Lower lobe of right lung (tissue), 2 donors: ENCODE measurements at regions not wholly inside any gene's neighbourhood (a gene's known extent, or its start where the extent isn't known, plus 50 kb on each side); places are given as distances from the start of the nearest gene placed in this dataset.

Experiments
- ATAC-seq, 2 donors: fragments of 200-7000 bp; cut with Tn5 transposase; one replicate each; pipeline ENCODE4 v1.9.1; 2020 to 2022; ENCODE audit warnings: mild to moderate bottlenecking in 2 of 2, moderate library complexity in 2 of 2
- DNase-seq: peaks from one replicate; pipeline ENCODE4 v3.0.0-alpha.2; 2020
- H3K27ac ChIP-seq: fragments of 200-600 bp; one replicate; pipeline ENCODE4 v1.8.0; 2022
- H3K27me3 ChIP-seq: fragments of 200-600 bp; one replicate; pipeline ENCODE4 v1.8.0; 2022; ENCODE audit warnings: low read depth
- H3K36me3 ChIP-seq: fragments of 200-600 bp; one replicate; pipeline ENCODE4 v1.8.0; 2022; ENCODE audit warnings: mild to moderate bottlenecking
- H3K4me1 ChIP-seq: fragments of 200-600 bp; one replicate; pipeline ENCODE4 v1.8.0; 2022
- H3K4me3 ChIP-seq: fragments of 200-600 bp; one replicate; pipeline ENCODE4 v1.8.0; 2022; ENCODE audit warnings: mild to moderate bottlenecking
- H3K9me3 ChIP-seq: fragments of 200-600 bp; one replicate; pipeline ENCODE4 v1.8.0; 2022
- intact Hi-C: fragments of 100-400 bp; cut with DNase I; formaldehyde crosslinking; loops from one replicate; pipeline ENCODE4 v1.11.0; 2022
- TF ChIP-seq, protein P1 (sequence below): fragments of 200-600 bp; IDR thresholded peaks from one replicate; pipeline ENCODE4 v1.8.0; 2022; ENCODE audit warnings: antibody characterized with exemption, mild to moderate bottlenecking
- donor health status: DM: no; HTN: yes; CAD: no; lungs with severe emphysema.

DNA sequence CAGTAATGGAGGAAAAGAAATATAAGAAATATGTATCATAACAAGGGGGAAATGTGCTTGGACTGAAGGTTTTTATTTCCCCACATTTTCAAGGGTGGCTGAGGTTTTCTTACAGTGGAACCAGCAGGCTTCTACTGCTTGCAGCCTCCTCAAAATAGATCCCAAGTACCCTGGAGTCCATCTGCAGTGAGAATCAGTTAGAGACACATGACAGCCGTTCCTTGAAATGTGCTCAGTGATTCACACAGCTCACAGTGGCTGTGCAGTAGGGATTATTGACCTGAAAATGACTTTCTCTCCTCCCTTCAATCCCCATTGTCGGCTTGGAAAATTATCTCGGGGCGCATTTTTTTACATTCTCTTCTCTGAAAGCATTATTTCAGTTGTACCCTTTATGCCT is 832.0 kb downstream of the TLR4 start:
- Histone ChIP-seq H3K36me3 (no peaks in the 10 kb centered on the region), H3K4me3 (no peak overlapping the region), H3K9me3 (no peaks in the 10 kb centered on the region), H3K4me1 (no peaks in the 10 kb centered on the region), H3K27ac (no peak overlapping the region), H3K27me3 (no peaks in the 10 kb centered on the region)
- ATAC-seq (no peak), DNase-seq (no peak)
- intact Hi-C loops = no loop called here
- TF ChIP-seq, protein P1, sequence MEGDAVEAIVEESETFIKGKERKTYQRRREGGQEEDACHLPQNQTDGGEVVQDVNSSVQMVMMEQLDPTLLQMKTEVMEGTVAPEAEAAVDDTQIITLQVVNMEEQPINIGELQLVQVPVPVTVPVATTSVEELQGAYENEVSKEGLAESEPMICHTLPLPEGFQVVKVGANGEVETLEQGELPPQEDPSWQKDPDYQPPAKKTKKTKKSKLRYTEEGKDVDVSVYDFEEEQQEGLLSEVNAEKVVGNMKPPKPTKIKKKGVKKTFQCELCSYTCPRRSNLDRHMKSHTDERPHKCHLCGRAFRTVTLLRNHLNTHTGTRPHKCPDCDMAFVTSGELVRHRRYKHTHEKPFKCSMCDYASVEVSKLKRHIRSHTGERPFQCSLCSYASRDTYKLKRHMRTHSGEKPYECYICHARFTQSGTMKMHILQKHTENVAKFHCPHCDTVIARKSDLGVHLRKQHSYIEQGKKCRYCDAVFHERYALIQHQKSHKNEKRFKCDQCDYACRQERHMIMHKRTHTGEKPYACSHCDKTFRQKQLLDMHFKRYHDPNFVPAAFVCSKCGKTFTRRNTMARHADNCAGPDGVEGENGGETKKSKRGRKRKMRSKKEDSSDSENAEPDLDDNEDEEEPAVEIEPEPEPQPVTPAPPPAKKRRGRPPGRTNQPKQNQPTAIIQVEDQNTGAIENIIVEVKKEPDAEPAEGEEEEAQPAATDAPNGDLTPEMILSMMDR = no peak

GRCh38 chr9:118538959-118539358 is 830.3 kb downstream of the BRINP1 start:
- Histone ChIP-seq H3K27ac (no peak overlapping the region), H3K4me1 (no peaks in the 10 kb centered on the region), H3K4me3 (no peak overlapping the region), H3K27me3 (no peaks in the 10 kb centered on the region), H3K9me3 (no peaks in the 10 kb centered on the region), H3K36me3 (no peaks in the 10 kb centered on the region)
- no peak for DNase-seq
- TF ChIP-seq, protein P1 = no peak
- no peak for ATAC-seq
- intact Hi-C loops = no loop called here

- DNase-seq (no peak), ATAC-seq (no peak)
- Histone ChIP-seq H3K27me3 (no peaks in the 10 kb centered on the region), H3K4me3 (no peak overlapping the region), H3K4me1 (no peaks in the 10 kb centered on the region), H3K36me3 (no peaks in the 10 kb centered on the region), H3K27ac (no peak overlapping the region), H3K9me3 (no peaks in the 10 kb centered on the region)
- TF ChIP-seq, protein P1 = no peak
- intact Hi-C loops = no loop called here
Observed at GRCh38 chr9:118553465-118553864, 815.8 kb downstream of the BRINP1 start.

- intact Hi-C loops = no loop called here
- H3K27me3 ChIP-seq = no peaks in the 10 kb centered on the region
- ATAC-seq (no peak), DNase-seq (no peak)
- no peaks in the 10 kb centered on the region for H3K9me3 ChIP-seq
- H3K4me3 ChIP-seq = no peak overlapping the region
- H3K27ac ChIP-seq = no peak overlapping the region
- H3K36me3 ChIP-seq = no peaks in the 10 kb centered on the region
- TF ChIP-seq, protein P1 = no peak
- H3K4me1 ChIP-seq = no peaks in the 10 kb centered on the region
Observed at GRCh38 chr9:118554987-118555386, 814.2 kb downstream of the BRINP1 start.

DNA sequence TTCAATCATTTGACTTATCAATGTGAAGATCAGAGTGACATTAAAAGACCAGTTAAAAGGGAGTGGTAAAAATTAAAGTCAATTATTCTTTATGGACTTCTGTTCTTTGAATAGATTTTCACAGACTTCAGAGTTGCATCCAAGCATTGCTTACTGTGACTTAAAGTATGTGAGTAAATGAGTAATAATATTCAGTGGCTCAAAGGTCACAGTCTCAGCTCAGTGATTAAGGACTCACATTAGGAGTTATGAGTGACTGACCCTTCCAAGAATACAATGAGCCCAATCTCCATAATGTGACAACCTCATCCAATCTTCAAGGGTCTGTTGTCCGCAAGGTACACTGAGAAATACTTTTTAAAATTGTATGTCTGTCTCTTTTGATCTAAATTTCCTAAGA is 811.2 kb downstream of the BRINP1 start:
- Histone ChIP-seq H3K4me1 (no peaks in the 10 kb centered on the region), H3K27ac (no peak overlapping the region), H3K27me3 (no peaks in the 10 kb centered on the region), H3K9me3 (no peaks in the 10 kb centered on the region), H3K36me3 (no peaks in the 10 kb centered on the region), H3K4me3 (no peak overlapping the region)
- no peak for DNase-seq
- TF ChIP-seq, protein P1 = no peak
- intact Hi-C loops = no loop called here
- ATAC-seq = no peak

DNA sequence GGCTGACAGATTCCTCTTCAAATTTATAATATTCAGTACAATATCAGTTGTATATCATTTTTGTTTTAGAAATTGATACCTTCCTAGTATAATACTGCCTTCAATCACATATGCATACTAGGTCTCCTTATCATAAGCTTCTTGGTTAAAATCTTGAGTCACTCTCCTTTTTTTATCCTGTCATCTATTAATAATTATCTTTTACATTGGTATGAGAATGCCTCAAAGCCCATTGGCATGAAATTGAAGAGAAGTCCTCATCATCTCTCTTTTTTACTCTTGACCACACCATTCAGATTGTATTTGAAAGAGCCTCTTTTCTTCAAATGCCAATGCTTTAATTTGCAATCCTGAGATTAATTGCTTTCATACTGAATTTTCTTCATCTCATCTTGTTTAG is 810.3 kb downstream of the BRINP1 start:
- Histone ChIP-seq H3K27me3 (no peaks in the 10 kb centered on the region), H3K4me1 (no peaks in the 10 kb centered on the region), H3K27ac (no peak overlapping the region), H3K4me3 (no peak overlapping the region), H3K36me3 (no peaks in the 10 kb centered on the region), H3K9me3 (no peaks in the 10 kb centered on the region)
- intact Hi-C loops = no loop called here
- TF ChIP-seq, protein P1 = no peak
- ATAC-seq (no peak), DNase-seq (no peak)
